ENCODE measurements at regions not wholly inside any gene's neighbourhood (a gene's known extent, or its start where the extent isn't known, plus 50 kb on each side); places are given as distances from the start of the nearest gene placed in this dataset.
A peak's percentile ranks its signal among the peaks of the same experiment; 100 is the strongest.

GRCh38 chr13:50071379-50071778, 56.1 kb downstream of the KCNRG start:
- DNase-seq (ENCODE audit: low read depth): no peak

GRCh38 chr13:50072676-50073075, 57.4 kb downstream of the KCNRG start:
- no peak for DNase-seq (ENCODE audit: low read depth)

GRCh38 chr13:50073340-50073739, 58.1 kb downstream of the KCNRG start:
- no peak for DNase-seq (ENCODE audit: low read depth)

GRCh38 chr13:50074843-50075242, 59.6 kb downstream of the KCNRG start:
- no peak for DNase-seq (ENCODE audit: low read depth)

GRCh38 chr13:50075619-50076097, 60.4 kb downstream of the KCNRG start:
- DNase-seq (ENCODE audit: low read depth): no peak

GRCh38 chr13:50077431-50077830, 62.2 kb downstream of the KCNRG start:
- DNase-seq (ENCODE audit: low read depth): no peak

- no peak for DNase-seq (ENCODE audit: low read depth)
Measured at GRCh38 chr13:50078231-50078894, 63.1 kb downstream of the KCNRG start.

- DNase-seq (ENCODE audit: low read depth): no peak
Measured at GRCh38 chr13:50078895-50079654, 63.8 kb downstream of the KCNRG start.

- no peak for DNase-seq (ENCODE audit: low read depth)
Measured at GRCh38 chr13:50079655-50080202, 64.5 kb downstream of the KCNRG start.

- no peak for DNase-seq (ENCODE audit: low read depth)
Measured at GRCh38 chr13:50080203-50080910, 65.1 kb downstream of the KCNRG start.

- no peak for DNase-seq (ENCODE audit: low read depth)
Measured at GRCh38 chr13:50080911-50081678, 65.9 kb downstream of the KCNRG start.

- DNase-seq (ENCODE audit: low read depth): peak; percentile 98
Measured at GRCh38 chr13:50081679-50082425, 66.6 kb downstream of the KCNRG start.

- peak; percentile 38 for DNase-seq (ENCODE audit: low read depth)
Measured at GRCh38 chr13:50082426-50083281, 67.4 kb downstream of the KCNRG start.

GRCh38 chr13:50085063-50085462, 69.8 kb downstream of the KCNRG start:
- no peak for DNase-seq (ENCODE audit: low read depth)

- no peak for DNase-seq (ENCODE audit: low read depth)
Measured at GRCh38 chr13:50089633-50090032, 74.4 kb downstream of the KCNRG start.

GRCh38 chr13:50090211-50090610, 75.0 kb downstream of the KCNRG start:
- DNase-seq (ENCODE audit: low read depth): no peak

- DNase-seq (ENCODE audit: low read depth): no peak
Measured at GRCh38 chr13:50094615-50095293, 79.5 kb downstream of the KCNRG start.

GRCh38 chr13:50098693-50099092, 83.4 kb downstream of the KCNRG start:
- DNase-seq (ENCODE audit: low read depth): no peak

- no peak for DNase-seq (ENCODE audit: low read depth)
Measured at GRCh38 chr13:50099473-50099872, 84.2 kb downstream of the KCNRG start.

GRCh38 chr13:50101590-50101989, 86.3 kb downstream of the KCNRG start:
- DNase-seq (ENCODE audit: low read depth): no peak
